ENCODE measurements at regions not wholly inside any gene's neighbourhood (a gene's known extent, or its start where the extent isn't known, plus 50 kb on each side); places are given as distances from the start of the nearest gene placed in this dataset.

GRCh38 chr2:155708071-155708470 lies 624.5 kb downstream of the NR4A2 start:
- in situ Hi-C loops (cut with MboI; ENCODE audit: low pct_ligation_motif_present in 1 of 4, low pct_unique_long_range_greater_than_20kb in 1 of 4, low sequenced_read_pairs in 3 of 4), result no loop called here
- Histone ChIP-seq H3K27me3 (no peaks in the 10 kb centered on the region), H3K4me1 (no peaks in the 10 kb centered on the region), H3K9me3 (no peaks in the 10 kb centered on the region), H3K27ac (no peak overlapping the region), H3K36me3 (no peaks in the 10 kb centered on the region), H3K4me3 (no peak overlapping the region)
- WGBS, 2 donors (ENCODE audit: low coverage in 1 of 2), result 80 to 86% methylated on average over 2 of the region's 2 CpGs
- no peak for DNase-seq
- TF ChIP-seq POLR2AphosphoS5 (IDR thresholded peaks at IDR 0.05) (no peak), CTCF (IDR thresholded peaks at IDR 0.05) (no peak), EP300 (IDR thresholded peaks at IDR 0.05; ENCODE audit: low read depth) (no peak), POLR2A (IDR thresholded peaks at IDR 0.05) (no peak)
- intact Hi-C loops (cut with DNase I; ENCODE audit: low total_unique reads), result no loop called here

- in situ Hi-C loops (cut with MboI; ENCODE audit: low pct_ligation_motif_present in 1 of 4, low pct_unique_long_range_greater_than_20kb in 1 of 4, low sequenced_read_pairs in 3 of 4) (no loop called here), intact Hi-C loops (cut with DNase I; ENCODE audit: low total_unique reads) (no loop called here)
- TF ChIP-seq CTCF (IDR thresholded peaks at IDR 0.05) (no peak), POLR2A (IDR thresholded peaks at IDR 0.05) (no peak), POLR2AphosphoS5 (IDR thresholded peaks at IDR 0.05) (no peak), EP300 (IDR thresholded peaks at IDR 0.05; ENCODE audit: low read depth) (no peak)
- Histone ChIP-seq H3K4me1 (no peaks in the 10 kb centered on the region), H3K36me3 (no peaks in the 10 kb centered on the region), H3K9me3 (no peaks in the 10 kb centered on the region), H3K27ac (no peak overlapping the region), H3K27me3 (no peaks in the 10 kb centered on the region), H3K4me3 (no peak overlapping the region)
- DNase-seq, result no peak
- 73 to 78% methylated on average over 1 of the region's 1 CpG for WGBS, 2 donors (ENCODE audit: low coverage in 1 of 2)
These were observed 628.6 kb downstream of the NR4A2 start for GRCh38 chr2:155703917-155704316.

GRCh38 chr2:155703048-155703447 lies 629.5 kb downstream of the NR4A2 start:
- in situ Hi-C loops (cut with MboI; ENCODE audit: low pct_ligation_motif_present in 1 of 4, low pct_unique_long_range_greater_than_20kb in 1 of 4, low sequenced_read_pairs in 3 of 4), result no loop called here
- no peaks in the 10 kb centered on the region for H3K27me3 ChIP-seq
- WGBS, 2 donors (ENCODE audit: low coverage in 1 of 2), result 91 to 96% methylated on average over 3 of the region's 3 CpGs
- no peak overlapping the region for H3K27ac ChIP-seq
- intact Hi-C loops (cut with DNase I; ENCODE audit: low total_unique reads), result no loop called here
- H3K36me3 ChIP-seq, result no peaks in the 10 kb centered on the region
- no peak for DNase-seq
- H3K4me3 ChIP-seq, result no peak overlapping the region
- H3K4me1 ChIP-seq, result no peaks in the 10 kb centered on the region
- H3K9me3 ChIP-seq, result no peaks in the 10 kb centered on the region
- TF ChIP-seq CTCF (IDR thresholded peaks at IDR 0.05) (no peak), POLR2AphosphoS5 (IDR thresholded peaks at IDR 0.05) (no peak), POLR2A (IDR thresholded peaks at IDR 0.05) (no peak), EP300 (IDR thresholded peaks at IDR 0.05; ENCODE audit: low read depth) (no peak)

- no peak overlapping the region for H3K4me3 ChIP-seq
- intact Hi-C loops (cut with DNase I; ENCODE audit: low total_unique reads) (no loop called here), in situ Hi-C loops (cut with MboI; ENCODE audit: low pct_ligation_motif_present in 1 of 4, low pct_unique_long_range_greater_than_20kb in 1 of 4, low sequenced_read_pairs in 3 of 4) (no loop called here)
- no peak for TF ChIP-seq CTCF (IDR thresholded peaks at IDR 0.05)
- no peak for TF ChIP-seq POLR2A (IDR thresholded peaks at IDR 0.05)
- no peak for TF ChIP-seq POLR2AphosphoS5 (IDR thresholded peaks at IDR 0.05)
- no peak for TF ChIP-seq EP300 (IDR thresholded peaks at IDR 0.05; ENCODE audit: low read depth)
- no peaks in the 10 kb centered on the region for H3K36me3 ChIP-seq
- H3K27me3 ChIP-seq, result no peaks in the 10 kb centered on the region
- 85 to 91% methylated on average over 1 of the region's 1 CpG for WGBS, 2 donors (ENCODE audit: low coverage in 1 of 2)
- H3K4me1 ChIP-seq, result no peaks in the 10 kb centered on the region
- no peak overlapping the region for H3K27ac ChIP-seq
- DNase-seq, result no peak
- H3K9me3 ChIP-seq, result no peaks in the 10 kb centered on the region
These were observed 630.8 kb downstream of the NR4A2 start for GRCh38 chr2:155701721-155702120.
